K562 (cell line): ENCODE measurements at regions not wholly inside any gene's neighbourhood (a gene's known extent, or its start where the extent isn't known, plus 50 kb on each side); places are given as distances from the start of the nearest gene placed in this dataset.

Source experiments
- ATAC-seq: fragments of 200-7000 bp; cut with Tn5 transposase; 3 replicates; pipeline ENCODE4 v1.9.1; 2020; ENCODE audit warnings: moderate library complexity
- BruUV-seq: library from RNA; stranded (reverse); fragments of 400-500 nt; replicated peaks from 2 replicates; lab custom pipeline; 2021; lab: Mats Ljungman, UMichigan
- CTCF ChIA-PET: fragments of 300-600 bp; formaldehyde crosslinking; extraction: SDS; loops from one replicate; lab custom pipeline; 2021; ENCODE audit warnings: low intra/inter-chr PET ratio; lab: Yijun Ruan, JAX
- POLR2A ChIA-PET: fragments of 300-600, 350-650 bp; sonication (Branson Sonifier 250); formaldehyde crosslinking; extraction: SDS; loops from one replicate; lab custom pipeline; 2021; ENCODE audit warnings: antibody characterized with exemption, inconsistent platforms; lab: Yijun Ruan, JAX
- DNase-seq, 4 experiments: peaks; one replicate each; pipeline versions ENCODE4 v3.0.0 to v3.0.0-alpha.2; 2011 to 2018; ENCODE audit warnings: low spot score in 3 of 4, mixed read lengths in 3 of 4; ENCODE audit errors: extremely low read depth in 1 of 4
- FAIRE-seq: peaks from 2 replicates; lab custom pipeline; 2011; peaks lifted over from hg19 to GRCh38; lab: Jason Lieb, UNC
- H2AFZ ChIP-seq: 2 replicates; pipeline ENCODE4 v1.6.0; 2011; ENCODE audit warnings: low read depth, low read length, control low read depth, inconsistent platforms
- H3K27ac ChIP-seq: fragments of 200-600 bp; 3 replicates; pipeline ENCODE4 v1.8.0; 2011; ENCODE audit warnings: low read depth, mild to moderate bottlenecking, control low read depth, inconsistent platforms, low read length, moderate library complexity, mixed read lengths; ENCODE audit errors: extremely low read depth
- H3K27me3 ChIP-seq, 2 experiments: fragments of 300-600 bp in 1 of 2; 2 replicates in 1 of 2; 3 replicates in 1 of 2; pipeline versions ENCODE4 v1.6.0 to v1.8.0; 2011; ENCODE audit warnings: inconsistent platforms in 2 of 2, low read length in 2 of 2, mild to moderate bottlenecking in 1 of 2, mixed read lengths in 1 of 2, moderate library complexity in 1 of 2; ENCODE audit not compliant: control insufficient read depth in 2 of 2, insufficient read depth in 2 of 2
- H3K36me3 ChIP-seq: fragments of 300-600 bp; 3 replicates; pipeline ENCODE4 v1.8.0; 2011; ENCODE audit warnings: mild to moderate bottlenecking, low read length, inconsistent platforms; ENCODE audit not compliant: control insufficient read depth, insufficient read depth
- H3K4me1 ChIP-seq, 2 experiments: fragments of 200-600 bp in 1 of 2; replicated peaks in 1 of 2; 2 replicates in 1 of 2; 3 replicates in 1 of 2; pipeline versions ENCODE4 v1.5.1 to v1.8.0; 2011; ENCODE audit warnings: inconsistent platforms in 2 of 2, low read length in 2 of 2, mild to moderate bottlenecking in 1 of 2, mixed read lengths in 1 of 2, moderate library complexity in 1 of 2; ENCODE audit not compliant: control insufficient read depth in 2 of 2, insufficient read depth in 2 of 2
- H3K4me2 ChIP-seq: 2 replicates; pipeline ENCODE4 v1.6.1; 2011; ENCODE audit warnings: low read length, control low read depth, inconsistent platforms, mixed read lengths; ENCODE audit not compliant: insufficient read depth
- H3K4me3 ChIP-seq: fragments of 200-600 bp; sonication (generic), shearing (Covaris generic); 2 replicates; pipeline ENCODE4 v1.5.1; 2016; ENCODE audit warnings: control low read depth, inconsistent platforms
- H3K79me2 ChIP-seq: fragments of 200-600 bp; 3 replicates; pipeline ENCODE4 v1.8.0; 2011; ENCODE audit warnings: low read length, inconsistent platforms; ENCODE audit not compliant: control insufficient read depth, insufficient read depth
- H3K9ac ChIP-seq, 2 experiments: 2 replicates each; pipeline versions ENCODE4 v1.6.0 to v1.6.1; 2011; ENCODE audit warnings: low read depth in 2 of 2, low read length in 2 of 2, control low read depth in 1 of 2, inconsistent platforms in 1 of 2, mild to moderate bottlenecking in 1 of 2, mixed read lengths in 1 of 2; ENCODE audit not compliant: insufficient read depth in 1 of 2
- H3K9me1 ChIP-seq: one replicate; pipeline ENCODE4 v1.6.0; 2011; ENCODE audit warnings: inconsistent platforms, mild to moderate bottlenecking, low read length, moderate library complexity; ENCODE audit not compliant: control insufficient read depth, insufficient read depth
- H3K9me3 ChIP-seq: replicated peaks from 2 replicates; pipeline ENCODE4 v1.5.1; 2011; ENCODE audit warnings: low read depth, low read length, inconsistent platforms; ENCODE audit not compliant: control insufficient read depth, insufficient read depth
- H4K20me1 ChIP-seq: replicated peaks from 2 replicates; pipeline ENCODE4 v1.6.1; 2011; ENCODE audit warnings: low read length, inconsistent platforms, mixed read lengths; ENCODE audit not compliant: control insufficient read depth, insufficient read depth
- E2F3 ChIP-seq: fragments of 250-450 bp; sonication (Bioruptor Pico); IDR thresholded peaks from 2 replicates; pipeline ENCODE4 v1.4.0; 2020; ENCODE audit warnings: mild to moderate bottlenecking
- RAD21 ChIP-seq, 2 experiments: fragments of 250-450 bp in 1 of 2; fragments of 450-650 bp in 1 of 2; sonication (Bioruptor Pico) in 1 of 2; formaldehyde crosslinking in 1 of 2; IDR thresholded peaks in 1 of 2; conservative IDR thresholded peaks in 1 of 2; 2 replicates each; pipeline versions ENCODE4 v1.4.0 to v1.8.0; 2020 to 2022; ENCODE audit warnings: mild to moderate bottlenecking in 2 of 2, moderate library complexity in 1 of 2
- WGBS: fragments of 100-300 bp; shearing (Covaris generic); methylation state at CpG from one replicate; pipeline ENCODE4 v1.1.6; 2016; ENCODE audit warnings: low coverage, mixed read lengths; ENCODE audit not compliant: insufficient coverage; ENCODE audit errors: missing lambda C conversion rate; 5-methylcytosine and 5-hydroxymethylcytosine counted together
- in situ Hi-C: fragments of 300-500 bp; cut with MboI; formaldehyde crosslinking; loops from 4 replicates; pipeline ENCODE4 v1.15.0; 2018; ENCODE audit warnings: inconsistent platforms, mixed read lengths
- intact Hi-C: fragments of 100-400 bp; cut with micrococcal nuclease; formaldehyde crosslinking; loops from 2 replicates; pipeline ENCODE4 v1.14.2; 2022
- TF ChIP-seq, protein P1 (sequence below), 2 experiments: fragments of 450-650 bp; formaldehyde crosslinking in 1 of 2; IDR thresholded peaks; 2 replicates each; pipeline versions ENCODE4 v1.4.0 to v1.6.1; 2014 to 2020; ENCODE audit warnings: mild to moderate bottlenecking in 2 of 2, borderline replicate concordance in 1 of 2, low read depth in 1 of 2

DNA sequence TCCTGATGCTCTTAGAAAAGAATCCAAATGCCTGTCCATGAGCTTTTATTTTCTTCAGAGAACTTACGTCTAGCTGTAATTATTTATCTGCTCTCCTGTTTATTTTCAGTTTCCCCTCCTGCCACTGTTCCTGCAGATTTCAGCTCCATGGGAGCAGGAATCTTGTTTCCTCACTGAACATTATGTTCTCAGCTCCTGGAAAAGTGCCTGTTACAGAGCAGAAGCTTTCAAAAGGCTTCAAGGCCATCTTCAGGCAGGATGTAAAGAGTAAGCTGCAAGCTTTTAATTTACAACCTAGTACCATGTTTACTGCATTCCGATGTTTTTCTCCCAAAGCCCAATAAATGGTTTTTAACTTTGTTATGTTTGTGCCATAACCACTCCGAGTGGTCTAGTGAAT is 98.4 kb upstream of the BTG1 start:
- no peak overlapping the region for H2AFZ ChIP-seq
- H3K27me3 ChIP-seq: no peaks in the 10 kb centered on the region
- no peak overlapping the region for H3K9ac ChIP-seq
- no peaks in the 10 kb centered on the region for H3K79me2 ChIP-seq
- no peaks in the 10 kb centered on the region for H3K9me3 ChIP-seq
- CTCF ChIA-PET: no interaction called here
- WGBS: 27% methylated on average over 3 of the region's 3 CpGs
- H3K36me3 ChIP-seq: no peaks in the 10 kb centered on the region
- BruUV-seq: no TSS peak
- intact Hi-C loops (no loop called here), in situ Hi-C loops (no loop called here)
- no peak overlapping the region for H3K27ac ChIP-seq
- no peaks in the 10 kb centered on the region for H3K4me1 ChIP-seq
- H4K20me1 ChIP-seq: no peaks in the 10 kb centered on the region
- no peak overlapping the region for H3K4me3 ChIP-seq
- FAIRE-seq: no peak
- H3K9me1 ChIP-seq: no peaks in the 10 kb centered on the region
- TF ChIP-seq E2F3 (CRISPR knock-in tag) (no peak), RAD21 (CRISPR knock-in tag; conservative IDR thresholded peaks at IDR 0.05 in 1 of 2, IDR thresholded peaks at IDR 0.05 in 1 of 2) (peak in 1 of 2 experiments; percentile 44; a peak in 2 of 4 replicates)
- TF ChIP-seq, protein P1, sequence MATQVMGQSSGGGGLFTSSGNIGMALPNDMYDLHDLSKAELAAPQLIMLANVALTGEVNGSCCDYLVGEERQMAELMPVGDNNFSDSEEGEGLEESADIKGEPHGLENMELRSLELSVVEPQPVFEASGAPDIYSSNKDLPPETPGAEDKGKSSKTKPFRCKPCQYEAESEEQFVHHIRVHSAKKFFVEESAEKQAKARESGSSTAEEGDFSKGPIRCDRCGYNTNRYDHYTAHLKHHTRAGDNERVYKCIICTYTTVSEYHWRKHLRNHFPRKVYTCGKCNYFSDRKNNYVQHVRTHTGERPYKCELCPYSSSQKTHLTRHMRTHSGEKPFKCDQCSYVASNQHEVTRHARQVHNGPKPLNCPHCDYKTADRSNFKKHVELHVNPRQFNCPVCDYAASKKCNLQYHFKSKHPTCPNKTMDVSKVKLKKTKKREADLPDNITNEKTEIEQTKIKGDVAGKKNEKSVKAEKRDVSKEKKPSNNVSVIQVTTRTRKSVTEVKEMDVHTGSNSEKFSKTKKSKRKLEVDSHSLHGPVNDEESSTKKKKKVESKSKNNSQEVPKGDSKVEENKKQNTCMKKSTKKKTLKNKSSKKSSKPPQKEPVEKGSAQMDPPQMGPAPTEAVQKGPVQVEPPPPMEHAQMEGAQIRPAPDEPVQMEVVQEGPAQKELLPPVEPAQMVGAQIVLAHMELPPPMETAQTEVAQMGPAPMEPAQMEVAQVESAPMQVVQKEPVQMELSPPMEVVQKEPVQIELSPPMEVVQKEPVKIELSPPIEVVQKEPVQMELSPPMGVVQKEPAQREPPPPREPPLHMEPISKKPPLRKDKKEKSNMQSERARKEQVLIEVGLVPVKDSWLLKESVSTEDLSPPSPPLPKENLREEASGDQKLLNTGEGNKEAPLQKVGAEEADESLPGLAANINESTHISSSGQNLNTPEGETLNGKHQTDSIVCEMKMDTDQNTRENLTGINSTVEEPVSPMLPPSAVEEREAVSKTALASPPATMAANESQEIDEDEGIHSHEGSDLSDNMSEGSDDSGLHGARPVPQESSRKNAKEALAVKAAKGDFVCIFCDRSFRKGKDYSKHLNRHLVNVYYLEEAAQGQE (IDR thresholded peaks at IDR 0.05; ENCODE audit: borderline replicate concordance): 0 out of 2 replicates have a peak, but pooled peaks have one; percentile 5
- TF ChIP-seq, protein P1 (CRISPR knock-in tag; IDR thresholded peaks at IDR 0.05; ENCODE audit: low read depth): no peak
- peak; percentile 37; the same call in 1 of the 3 replicates for ATAC-seq
- POLR2A ChIA-PET: interaction anchor here (0.6 to 1.7 kb wide), 7 partner anchors 8 to 112 kb away, joined by 3 to 6 read pairs (median 5); partner anchors contain the start of gene BTG1
- no peak overlapping the region for H3K4me2 ChIP-seq
- DNase-seq: no peak
